IPS-15b (cell line): ENCODE measurements at regions not wholly inside any gene's neighbourhood (a gene's known extent, or its start where the extent isn't known, plus 50 kb on each side); places are given as distances from the start of the nearest gene placed in this dataset.

Experiments used
- H3K27me3 ChIP-seq: one replicate; pipeline ENCODE4 v1.6.1; 2013; ENCODE audit warnings: low read length; ENCODE audit not compliant: control insufficient read depth, insufficient read depth
- H3K36me3 ChIP-seq: one replicate; pipeline ENCODE4 v1.6.1; 2013; ENCODE audit warnings: low read length; ENCODE audit not compliant: control insufficient read depth, insufficient read depth
- H3K4me1 ChIP-seq: one replicate; pipeline ENCODE4 v1.6.1; 2013; ENCODE audit warnings: mild to moderate bottlenecking, low read length; ENCODE audit not compliant: control insufficient read depth, insufficient read depth
- H3K4me3 ChIP-seq: one replicate; pipeline ENCODE4 v1.5.1; 2013; ENCODE audit warnings: low read depth, low read length
- H3K9ac ChIP-seq: one replicate; pipeline ENCODE4 v1.6.1; 2013; ENCODE audit warnings: low read depth, mild to moderate bottlenecking, low read length
- H3K9me3 ChIP-seq: one replicate; pipeline ENCODE4 v1.6.1; 2013; ENCODE audit warnings: mild to moderate bottlenecking, low read length; ENCODE audit not compliant: control insufficient read depth, insufficient read depth

DNA sequence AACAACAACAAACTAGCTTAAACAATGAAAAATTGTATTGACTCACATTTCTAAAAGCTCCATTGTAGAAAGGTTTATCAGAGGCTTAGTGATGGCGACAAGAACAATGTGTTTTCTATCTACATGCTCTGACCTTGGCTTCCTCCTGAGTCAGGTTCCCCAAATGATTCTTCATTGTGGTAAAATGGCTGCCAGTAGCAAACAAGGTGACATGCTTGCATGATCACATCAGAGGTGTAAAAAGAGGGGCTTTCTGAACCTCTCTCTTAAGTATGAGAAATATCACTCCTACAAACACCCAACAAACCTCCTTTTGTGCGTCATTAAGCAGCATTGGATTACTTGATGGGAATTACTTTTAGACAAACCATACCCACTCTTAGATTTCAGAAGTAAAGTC, 252.4 kb upstream of the SYT1 start:
- H3K27me3 ChIP-seq, result no peaks in the 10 kb centered on the region
- no peak overlapping the region for H3K9ac ChIP-seq
- H3K4me3 ChIP-seq, result no peak overlapping the region
- H3K9me3 ChIP-seq, result no peaks in the 10 kb centered on the region
- H3K36me3 ChIP-seq, result no peaks in the 10 kb centered on the region
- no peaks in the 10 kb centered on the region for H3K4me1 ChIP-seq

DNA sequence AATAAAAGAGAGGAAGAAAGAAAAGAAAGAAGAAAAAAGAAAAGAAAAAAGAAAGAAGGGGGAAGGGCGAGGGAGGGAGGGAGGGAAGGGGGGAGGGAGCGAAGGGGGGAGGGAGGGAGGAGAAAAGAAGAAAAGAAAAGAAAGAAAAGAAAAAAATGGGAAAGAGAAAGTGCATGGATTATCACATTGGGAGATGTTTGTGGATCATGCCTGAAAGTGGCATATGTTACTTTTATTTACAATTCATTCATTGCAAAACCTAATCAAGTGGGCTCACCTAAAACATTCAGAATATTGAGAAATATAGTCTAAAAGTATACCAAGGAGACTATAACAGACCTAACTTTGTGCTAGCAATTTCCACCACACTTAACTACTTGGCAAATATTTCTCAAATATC, 246.9 kb upstream of the SYT1 start:
- no peak overlapping the region for H3K9ac ChIP-seq
- no peaks in the 10 kb centered on the region for H3K9me3 ChIP-seq
- no peak overlapping the region for H3K4me3 ChIP-seq
- no peaks in the 10 kb centered on the region for H3K27me3 ChIP-seq
- no peaks in the 10 kb centered on the region for H3K4me1 ChIP-seq
- no peaks in the 10 kb centered on the region for H3K36me3 ChIP-seq

DNA sequence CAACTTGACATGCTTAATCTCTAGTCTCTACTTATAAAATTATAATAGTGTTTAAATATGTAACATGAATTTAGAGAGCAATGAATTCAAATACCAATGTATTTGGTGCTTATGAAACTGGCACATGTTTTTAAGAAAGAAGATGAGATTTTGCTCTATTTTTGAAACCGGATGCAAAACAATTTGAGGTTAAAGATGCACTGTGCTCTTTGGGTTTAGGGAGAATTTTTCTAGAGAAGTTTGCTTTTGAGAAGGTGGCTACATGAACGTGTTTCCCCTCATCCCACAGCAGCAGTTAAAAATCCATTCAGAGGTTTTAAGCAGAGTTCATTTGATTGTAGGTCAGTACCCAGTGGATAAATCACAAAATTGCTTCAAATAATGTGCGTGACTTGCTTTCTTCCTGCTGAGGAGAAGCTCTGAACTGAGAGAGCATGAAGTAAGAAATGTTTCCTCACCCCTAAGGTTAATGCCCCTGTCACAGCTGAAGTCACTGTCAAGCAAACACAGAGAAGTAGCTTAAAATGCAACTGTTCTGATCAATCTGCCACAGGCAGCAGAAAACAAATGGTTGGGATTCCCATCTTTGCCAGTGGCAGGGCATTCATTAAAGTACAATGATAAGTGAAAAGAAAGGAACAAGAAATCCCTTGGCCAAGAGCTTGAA, 241.9 kb upstream of the SYT1 start:
- Histone ChIP-seq H3K27me3 (no peaks in the 10 kb centered on the region), H3K9me3 (no peaks in the 10 kb centered on the region), H3K4me3 (no peak overlapping the region), H3K36me3 (no peaks in the 10 kb centered on the region), H3K4me1 (no peaks in the 10 kb centered on the region), H3K9ac (no peak overlapping the region)

DNA sequence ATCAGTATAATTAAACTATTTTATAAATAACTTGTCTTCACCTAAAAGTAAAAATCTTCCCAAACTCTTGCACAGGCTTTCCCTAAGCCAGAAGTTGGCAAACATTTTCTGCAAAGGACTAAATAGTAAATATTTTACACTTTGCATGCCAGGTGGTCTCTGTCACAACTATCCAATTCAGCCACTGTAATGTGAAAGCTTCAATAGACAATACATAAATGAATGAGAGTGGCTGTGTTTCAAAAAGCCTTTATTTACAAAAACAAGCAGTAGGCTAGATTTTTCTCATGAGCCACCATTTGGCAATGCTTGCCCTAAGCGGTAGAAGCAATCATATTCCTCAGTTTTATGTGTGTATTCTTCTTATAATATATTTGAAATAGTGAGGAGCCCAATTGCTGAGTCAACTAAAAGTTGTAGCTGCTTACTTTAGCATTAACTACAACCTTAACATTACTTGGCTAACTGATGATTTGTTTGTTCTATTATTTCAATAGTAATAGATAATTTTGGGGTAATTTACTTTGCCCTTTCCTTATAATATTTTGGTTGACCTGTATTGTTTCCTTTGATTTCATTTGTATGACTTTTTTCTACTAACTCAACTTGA, 236.0 kb upstream of the SYT1 start:
- no peak overlapping the region for H3K9ac ChIP-seq
- no peaks in the 10 kb centered on the region for H3K36me3 ChIP-seq
- no peaks in the 10 kb centered on the region for H3K9me3 ChIP-seq
- no peaks in the 10 kb centered on the region for H3K4me1 ChIP-seq
- H3K27me3 ChIP-seq, result no peaks in the 10 kb centered on the region
- H3K4me3 ChIP-seq, result no peak overlapping the region

DNA sequence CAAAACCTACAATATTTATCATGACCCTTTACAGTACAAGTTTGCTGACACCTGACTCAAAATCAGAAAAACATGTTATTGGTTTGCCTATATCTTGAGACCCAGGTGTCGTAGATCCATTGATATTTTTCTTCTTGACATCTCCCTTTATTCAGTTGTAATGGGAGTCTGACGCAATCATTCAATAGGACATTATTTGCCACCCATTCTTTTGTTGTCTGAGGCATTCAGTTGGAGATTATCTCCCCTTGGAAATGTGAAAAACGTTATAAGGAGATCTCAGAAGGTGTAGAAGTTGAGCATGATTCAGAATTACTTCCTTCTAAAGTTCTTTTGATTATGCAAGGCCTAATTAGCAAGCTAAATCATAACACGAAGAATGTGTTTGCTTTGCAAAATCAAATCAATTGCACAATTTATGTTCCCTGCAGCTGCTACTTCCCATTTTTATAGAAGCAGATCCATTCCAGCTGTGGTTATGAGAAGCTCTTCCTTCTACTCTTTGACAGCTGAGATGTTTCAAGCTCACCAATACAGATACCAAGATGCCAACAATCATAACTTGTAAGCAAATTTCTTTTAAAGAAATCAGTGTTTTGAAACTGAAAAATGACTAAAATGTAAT, 228.2 kb upstream of the SYT1 start:
- H3K27me3 ChIP-seq, result no peaks in the 10 kb centered on the region
- H3K9me3 ChIP-seq, result no peaks in the 10 kb centered on the region
- H3K4me1 ChIP-seq, result peaks cover 4% of the 10 kb centered on the region
- H3K9ac ChIP-seq, result no peak overlapping the region
- H3K36me3 ChIP-seq, result no peaks in the 10 kb centered on the region
- no peak overlapping the region for H3K4me3 ChIP-seq

DNA sequence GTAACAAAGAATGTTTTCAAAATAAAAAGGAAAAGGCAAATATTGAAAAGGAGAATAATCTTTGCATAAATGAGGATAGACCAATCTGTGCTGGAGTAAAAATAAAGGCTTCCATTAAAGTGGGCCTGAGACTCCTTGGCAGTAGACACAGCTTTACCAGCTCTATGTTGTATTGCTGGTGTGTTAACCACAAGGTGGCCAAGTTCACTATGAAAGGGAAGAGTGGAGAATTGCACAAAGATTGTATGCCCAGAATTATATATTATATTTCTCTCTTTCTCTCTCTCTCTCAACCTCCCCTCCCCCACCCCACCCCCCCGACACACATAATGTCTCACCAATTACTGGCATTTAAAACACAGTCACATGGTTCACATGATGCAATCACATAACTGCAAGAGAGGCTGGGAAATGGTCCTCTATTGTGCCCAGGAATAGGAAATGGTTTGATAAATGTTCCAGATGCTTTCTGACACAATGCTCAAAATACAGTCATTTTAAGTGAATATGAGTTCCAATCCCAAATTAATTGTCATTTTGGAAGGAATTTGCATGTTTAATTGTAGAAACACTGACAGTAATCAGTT, 222.6 kb upstream of the SYT1 start:
- Histone ChIP-seq H3K36me3 (no peaks in the 10 kb centered on the region), H3K4me3 (no peak overlapping the region), H3K9me3 (no peaks in the 10 kb centered on the region), H3K9ac (no peak overlapping the region), H3K4me1 (no peaks in the 10 kb centered on the region), H3K27me3 (peaks cover 17% of the 10 kb centered on the region)

DNA sequence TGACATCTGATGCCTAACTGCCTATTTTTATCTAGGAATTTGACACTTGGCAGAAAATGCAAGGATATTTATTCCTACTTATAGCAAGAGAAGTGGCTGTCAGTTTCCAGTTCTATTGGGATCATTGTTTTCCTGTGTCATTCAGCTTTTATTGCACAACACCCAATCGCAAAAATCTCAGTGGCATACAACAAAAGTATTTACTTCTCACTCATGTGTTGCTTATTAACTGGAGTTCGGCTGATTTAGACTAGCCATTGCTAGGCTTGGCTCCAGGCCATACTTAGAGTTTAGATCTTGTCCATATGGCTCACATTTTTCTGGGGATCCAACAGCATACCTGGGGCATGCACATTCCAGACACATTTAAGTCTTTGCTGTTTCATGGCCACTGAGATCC, 218.6 kb upstream of the SYT1 start:
- Histone ChIP-seq H3K27me3 (peaks cover 42% of the 10 kb centered on the region), H3K36me3 (no peaks in the 10 kb centered on the region)

DNA sequence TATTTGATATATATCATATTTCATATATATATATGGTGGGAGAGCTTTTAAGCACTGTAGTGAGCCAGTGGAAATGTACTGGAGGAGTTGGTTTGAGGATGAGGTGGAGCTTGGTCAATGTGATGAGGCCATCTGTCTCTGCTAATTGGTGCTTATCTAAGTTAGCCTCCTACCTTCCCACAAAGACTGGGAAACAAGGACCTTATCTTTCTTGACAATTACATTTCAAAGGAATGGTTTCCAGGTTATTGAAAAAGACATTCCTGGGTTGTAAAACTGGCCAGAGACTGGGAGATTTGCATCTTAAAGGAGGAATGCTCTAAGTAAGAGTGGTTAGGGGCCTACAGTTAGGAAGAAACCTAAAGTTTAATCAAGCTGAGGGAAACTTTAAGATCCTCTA, 212.8 kb upstream of the SYT1 start:
- H3K9ac ChIP-seq, result no peak overlapping the region
- H3K4me3 ChIP-seq, result no peak overlapping the region
- no peaks in the 10 kb centered on the region for H3K9me3 ChIP-seq
- no peaks in the 10 kb centered on the region for H3K36me3 ChIP-seq
- peaks cover 81% of the 10 kb centered on the region for H3K27me3 ChIP-seq
- no peaks in the 10 kb centered on the region for H3K4me1 ChIP-seq

More for the DNA sequence above, 218.6 kb upstream of the SYT1 start:
- H3K4me1 ChIP-seq, result no peaks in the 10 kb centered on the region
- no peaks in the 10 kb centered on the region for H3K9me3 ChIP-seq
- no peak overlapping the region for H3K9ac ChIP-seq
- H3K4me3 ChIP-seq, result no peak overlapping the region

DNA sequence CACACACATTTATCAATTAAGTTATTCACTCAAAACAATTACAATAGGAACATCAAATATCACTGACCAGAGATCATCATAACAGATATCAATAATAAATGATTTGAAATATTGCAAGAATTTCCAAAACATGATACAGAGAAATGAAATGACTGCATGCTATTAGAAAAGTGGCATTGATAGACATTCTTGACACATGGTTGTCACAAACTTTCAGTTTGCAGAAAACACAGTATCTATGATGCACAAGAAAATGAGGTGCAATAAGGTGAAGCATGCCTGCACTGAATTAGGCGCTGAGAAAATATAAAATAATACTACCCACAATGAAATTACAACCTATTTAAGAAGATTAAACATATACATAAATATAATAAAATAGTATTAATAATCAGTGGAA, 198.0 kb upstream of the SYT1 start:
- H3K4me3 ChIP-seq, result no peak overlapping the region
- H3K36me3 ChIP-seq, result no peaks in the 10 kb centered on the region
- H3K27me3 ChIP-seq, result peaks cover 6% of the 10 kb centered on the region
- no peaks in the 10 kb centered on the region for H3K9me3 ChIP-seq
- peaks cover 4% of the 10 kb centered on the region for H3K4me1 ChIP-seq
- no peak overlapping the region for H3K9ac ChIP-seq

DNA sequence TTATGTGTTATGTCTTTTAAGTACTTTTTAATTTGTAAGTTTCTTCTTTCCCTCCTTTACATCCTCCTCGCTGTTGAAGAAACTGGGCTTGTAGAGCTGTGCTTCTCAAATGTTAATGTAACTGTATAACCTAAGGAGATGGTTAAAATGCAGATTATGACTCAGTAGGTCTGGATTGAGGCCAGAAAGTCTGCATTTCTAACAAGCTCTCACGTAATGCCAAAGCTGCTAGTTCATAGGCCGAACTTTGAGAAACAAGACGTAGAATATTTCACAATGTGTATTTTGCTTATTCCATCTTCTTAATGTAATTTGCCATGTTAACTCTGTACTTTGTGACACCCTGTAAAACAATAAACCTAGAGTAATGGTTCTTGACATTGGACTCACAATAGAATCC, 193.3 kb upstream of the SYT1 start:
- no peak overlapping the region for H3K9ac ChIP-seq
- H3K4me3 ChIP-seq, result no peak overlapping the region
- H3K4me1 ChIP-seq, result peaks cover 4% of the 10 kb centered on the region
- H3K9me3 ChIP-seq, result no peaks in the 10 kb centered on the region
- H3K36me3 ChIP-seq, result no peaks in the 10 kb centered on the region
- H3K27me3 ChIP-seq, result no peaks in the 10 kb centered on the region

DNA sequence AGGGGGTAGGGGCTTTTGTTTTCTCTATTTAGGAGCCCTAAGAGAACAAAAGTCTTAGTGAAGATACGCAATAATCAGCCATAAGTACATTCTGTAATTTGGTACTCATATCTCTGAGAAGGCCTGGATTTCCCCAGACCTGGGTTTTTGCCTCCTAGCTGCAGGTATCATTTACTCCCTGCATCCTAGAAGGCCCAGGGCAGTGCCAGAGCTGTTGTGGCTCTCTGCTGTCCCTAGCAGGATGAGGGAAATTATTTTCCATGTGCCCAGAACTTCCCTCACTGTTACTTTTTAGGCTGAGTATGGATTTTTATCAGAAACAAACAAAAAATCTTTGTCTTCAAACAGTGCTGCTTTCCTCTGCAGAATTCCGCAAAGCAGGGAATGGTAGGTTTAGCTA, 192.5 kb upstream of the SYT1 start:
- no peak overlapping the region for H3K9ac ChIP-seq
- no peaks in the 10 kb centered on the region for H3K36me3 ChIP-seq
- peaks cover 4% of the 10 kb centered on the region for H3K4me1 ChIP-seq
- no peaks in the 10 kb centered on the region for H3K27me3 ChIP-seq
- H3K4me3 ChIP-seq, result no peak overlapping the region
- no peaks in the 10 kb centered on the region for H3K9me3 ChIP-seq
